K562 (cell line): ENCODE measurements at regions not wholly inside any gene's neighbourhood (a gene's known extent, or its start where the extent isn't known, plus 50 kb on each side); places are given as distances from the start of the nearest gene placed in this dataset.

ENCODE experiments used
- ATAC-seq: fragments of 200-7000 bp; cut with Tn5 transposase; 3 replicates; pipeline ENCODE4 v1.9.1; 2020; ENCODE audit warnings: moderate library complexity
- BruUV-seq: library from RNA; stranded (reverse); fragments of 400-500 nt; replicated peaks from 2 replicates; lab custom pipeline; 2021; lab: Mats Ljungman, UMichigan
- CTCF ChIA-PET: fragments of 300-600 bp; formaldehyde crosslinking; extraction: SDS; loops from one replicate; lab custom pipeline; 2021; ENCODE audit warnings: low intra/inter-chr PET ratio; lab: Yijun Ruan, JAX
- POLR2A ChIA-PET: fragments of 300-600, 350-650 bp; sonication (Branson Sonifier 250); formaldehyde crosslinking; extraction: SDS; loops from one replicate; lab custom pipeline; 2021; ENCODE audit warnings: antibody characterized with exemption, inconsistent platforms; lab: Yijun Ruan, JAX
- DNase-seq, 4 experiments: peaks; one replicate each; pipeline versions ENCODE4 v3.0.0 to v3.0.0-alpha.2; 2011 to 2018; ENCODE audit warnings: low spot score in 3 of 4, mixed read lengths in 3 of 4; ENCODE audit errors: extremely low read depth in 1 of 4
- FAIRE-seq: peaks from 2 replicates; lab custom pipeline; 2011; peaks lifted over from hg19 to GRCh38; lab: Jason Lieb, UNC
- H2AFZ ChIP-seq: 2 replicates; pipeline ENCODE4 v1.6.0; 2011; ENCODE audit warnings: low read depth, low read length, control low read depth, inconsistent platforms
- H3K27ac ChIP-seq: fragments of 200-600 bp; 3 replicates; pipeline ENCODE4 v1.8.0; 2011; ENCODE audit warnings: low read depth, mild to moderate bottlenecking, control low read depth, inconsistent platforms, low read length, moderate library complexity, mixed read lengths; ENCODE audit errors: extremely low read depth
- H3K27me3 ChIP-seq, 2 experiments: fragments of 300-600 bp in 1 of 2; 2 replicates in 1 of 2; 3 replicates in 1 of 2; pipeline versions ENCODE4 v1.6.0 to v1.8.0; 2011; ENCODE audit warnings: inconsistent platforms in 2 of 2, low read length in 2 of 2, mild to moderate bottlenecking in 1 of 2, mixed read lengths in 1 of 2, moderate library complexity in 1 of 2; ENCODE audit not compliant: control insufficient read depth in 2 of 2, insufficient read depth in 2 of 2
- H3K36me3 ChIP-seq: fragments of 300-600 bp; 3 replicates; pipeline ENCODE4 v1.8.0; 2011; ENCODE audit warnings: mild to moderate bottlenecking, low read length, inconsistent platforms; ENCODE audit not compliant: control insufficient read depth, insufficient read depth
- H3K4me1 ChIP-seq, 2 experiments: fragments of 200-600 bp in 1 of 2; replicated peaks in 1 of 2; 2 replicates in 1 of 2; 3 replicates in 1 of 2; pipeline versions ENCODE4 v1.5.1 to v1.8.0; 2011; ENCODE audit warnings: inconsistent platforms in 2 of 2, low read length in 2 of 2, mild to moderate bottlenecking in 1 of 2, mixed read lengths in 1 of 2, moderate library complexity in 1 of 2; ENCODE audit not compliant: control insufficient read depth in 2 of 2, insufficient read depth in 2 of 2
- H3K4me2 ChIP-seq: 2 replicates; pipeline ENCODE4 v1.6.1; 2011; ENCODE audit warnings: low read length, control low read depth, inconsistent platforms, mixed read lengths; ENCODE audit not compliant: insufficient read depth
- H3K4me3 ChIP-seq: fragments of 200-600 bp; sonication (generic), shearing (Covaris generic); 2 replicates; pipeline ENCODE4 v1.5.1; 2016; ENCODE audit warnings: control low read depth, inconsistent platforms
- H3K79me2 ChIP-seq: fragments of 200-600 bp; 3 replicates; pipeline ENCODE4 v1.8.0; 2011; ENCODE audit warnings: low read length, inconsistent platforms; ENCODE audit not compliant: control insufficient read depth, insufficient read depth
- H3K9ac ChIP-seq, 2 experiments: 2 replicates each; pipeline versions ENCODE4 v1.6.0 to v1.6.1; 2011; ENCODE audit warnings: low read depth in 2 of 2, low read length in 2 of 2, control low read depth in 1 of 2, inconsistent platforms in 1 of 2, mild to moderate bottlenecking in 1 of 2, mixed read lengths in 1 of 2; ENCODE audit not compliant: insufficient read depth in 1 of 2
- H3K9me1 ChIP-seq: one replicate; pipeline ENCODE4 v1.6.0; 2011; ENCODE audit warnings: inconsistent platforms, mild to moderate bottlenecking, low read length, moderate library complexity; ENCODE audit not compliant: control insufficient read depth, insufficient read depth
- H3K9me3 ChIP-seq: replicated peaks from 2 replicates; pipeline ENCODE4 v1.5.1; 2011; ENCODE audit warnings: low read depth, low read length, inconsistent platforms; ENCODE audit not compliant: control insufficient read depth, insufficient read depth
- H4K20me1 ChIP-seq: replicated peaks from 2 replicates; pipeline ENCODE4 v1.6.1; 2011; ENCODE audit warnings: low read length, inconsistent platforms, mixed read lengths; ENCODE audit not compliant: control insufficient read depth, insufficient read depth
- ATF2 ChIP-seq: sonication (generic); formaldehyde crosslinking; IDR thresholded peaks from 2 replicates; pipeline ENCODE4 v1.8.1; 2022; ENCODE audit warnings: missing genetic modification reagents
- C11orf30 ChIP-seq: fragments of 450-650 bp; IDR thresholded peaks from 2 replicates; pipeline ENCODE4 v1.6.1; 2016; ENCODE audit warnings: low read depth, mild to moderate bottlenecking
- FOXA1 ChIP-seq: fragments of 450-650 bp; IDR thresholded peaks from 2 replicates; pipeline ENCODE4 v1.6.1; 2016; ENCODE audit warnings: mild to moderate bottlenecking, borderline replicate concordance
- HIVEP1 ChIP-seq: fragments of 250-450 bp; sonication (Bioruptor Pico); IDR thresholded peaks from 2 replicates; pipeline ENCODE4 v1.4.0; 2020; ENCODE audit warnings: mild to moderate bottlenecking
- MAFF ChIP-seq: IDR thresholded peaks from 2 replicates; pipeline ENCODE4 v1.6.1; 2012; ENCODE audit warnings: low read length, improper control_type of control experiment
- MAFG ChIP-seq: fragments of 450-650 bp; conservative IDR thresholded peaks from 2 replicates; pipeline ENCODE4 v1.6.1; 2016; ENCODE audit warnings: missing genetic modification characterization, missing compliant biosample characterization
- MAFK ChIP-seq: IDR thresholded peaks from 2 replicates; pipeline ENCODE4 v1.6.1; 2011; ENCODE audit warnings: low read length, improper control_type of control experiment
- RBM22 ChIP-seq: fragments of 200-400 bp; formaldehyde crosslinking; IDR thresholded peaks from 2 replicates; pipeline ENCODE4 v1.6.1; 2018; ENCODE audit warnings: low read length, low read depth; ENCODE audit not compliant: poor library complexity, severe bottlenecking
- RREB1 ChIP-seq: fragments of 250-450 bp; sonication (Bioruptor Pico); IDR thresholded peaks from 2 replicates; pipeline ENCODE4 v1.4.0; 2020
- ZNF239 ChIP-seq: fragments of 250-450 bp; sonication (Bioruptor Pico); IDR thresholded peaks from 2 replicates; pipeline ENCODE4 v1.4.0; 2020; ENCODE audit warnings: mild to moderate bottlenecking
- ZNF316 ChIP-seq: fragments of 450-650 bp; IDR thresholded peaks from 2 replicates; pipeline ENCODE4 v1.6.1; 2016
- WGBS: fragments of 100-300 bp; shearing (Covaris generic); methylation state at CpG from one replicate; pipeline ENCODE4 v1.1.6; 2016; ENCODE audit warnings: low coverage, mixed read lengths; ENCODE audit not compliant: insufficient coverage; ENCODE audit errors: missing lambda C conversion rate; 5-methylcytosine and 5-hydroxymethylcytosine counted together
- in situ Hi-C: fragments of 300-500 bp; cut with MboI; formaldehyde crosslinking; loops from 4 replicates; pipeline ENCODE4 v1.15.0; 2018; ENCODE audit warnings: inconsistent platforms, mixed read lengths
- intact Hi-C: fragments of 100-400 bp; cut with micrococcal nuclease; formaldehyde crosslinking; loops from 2 replicates; pipeline ENCODE4 v1.14.2; 2022

GRCh38 chr3:153052096-153052460 lies 109.9 kb upstream of the RAP2B start (continued):
- TF ChIP-seq RREB1 (CRISPR knock-in tag), result no peak
- no peak for TF ChIP-seq RBM22
- TF ChIP-seq FOXA1, result no peak
- TF ChIP-seq ZNF239 (CRISPR knock-in tag), result no peak

GRCh38 chr3:153055217-153055616 lies 106.8 kb upstream of the RAP2B start:
- in situ Hi-C loops, result no loop called here
- Histone ChIP-seq H3K27ac (no peak overlapping the region), H3K9me1 (no peaks in the 10 kb centered on the region), H3K4me1 (peaks cover 17 to 30% of the 10 kb centered on the region in 2 experiments; a peak in 4 of 5 replicates), H4K20me1 (no peaks in the 10 kb centered on the region), H3K27me3 (no peaks in the 10 kb centered on the region), H3K79me2 (no peaks in the 10 kb centered on the region), H2AFZ (no peak overlapping the region), H3K36me3 (no peaks in the 10 kb centered on the region; the same call in 2 of the 3 replicates), H3K9ac (no peak overlapping the region), H3K4me2 (no peak overlapping the region), H3K4me3 (no peak overlapping the region), H3K9me3 (peaks cover 3% of the 10 kb centered on the region; the same call in 1 of the 2 replicates)
- no peak for FAIRE-seq
- intact Hi-C loops, result no loop called here
- DNase-seq, result no peak
- POLR2A ChIA-PET, result interaction anchor here (0.5 kb wide), 1 partner anchor 13 kb away, joined by 3 read pairs; no protein-coding TSS in a partner anchor
- CTCF ChIA-PET, result no interaction called here
- TF ChIP-seq MAFK (peak; percentile 41; the same call in 1 of the 2 replicates), ZNF316 (peak; percentile 86), ATF2 (CRISPR knock-in tag) (no peak), MAFF (peak; percentile 50; the same call in 1 of the 2 replicates), C11orf30 (peak; percentile 70), MAFG (tag) (peak; percentile 37; the same call in 1 of the 2 replicates), HIVEP1 (no peak)
- ATAC-seq, result no peak
- 80% methylated on average over 5 of the region's 5 CpGs for WGBS
- no TSS peak for BruUV-seq
